Fibroblast of skin of right biceps (primary cell): ENCODE measurements at regions not wholly inside any gene's neighbourhood (a gene's known extent, or its start where the extent isn't known, plus 50 kb on each side); places are given as distances from the start of the nearest gene placed in this dataset.
A peak's percentile ranks its signal among the peaks of the same experiment; 100 is the strongest.

ENCODE experiments used
- DNase-seq: peaks from one replicate; pipeline ENCODE4 v3.0.0-alpha.2; 2013

DNA sequence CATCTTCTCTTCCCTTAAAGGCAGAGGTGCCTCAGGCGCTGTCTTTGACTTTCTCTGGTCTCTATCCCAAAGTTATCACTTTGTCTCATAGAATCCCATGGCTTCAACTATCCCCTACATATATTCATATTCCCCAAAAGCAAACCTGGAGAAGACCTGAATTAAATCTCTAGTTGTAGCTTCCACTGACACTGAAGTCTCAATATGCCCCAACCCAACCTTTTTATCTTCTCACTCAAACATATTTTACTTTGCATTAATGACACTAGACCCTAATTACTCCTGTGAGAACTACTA is 354.5 kb upstream of the DUSP10 start:
- no peak for DNase-seq

DNA sequence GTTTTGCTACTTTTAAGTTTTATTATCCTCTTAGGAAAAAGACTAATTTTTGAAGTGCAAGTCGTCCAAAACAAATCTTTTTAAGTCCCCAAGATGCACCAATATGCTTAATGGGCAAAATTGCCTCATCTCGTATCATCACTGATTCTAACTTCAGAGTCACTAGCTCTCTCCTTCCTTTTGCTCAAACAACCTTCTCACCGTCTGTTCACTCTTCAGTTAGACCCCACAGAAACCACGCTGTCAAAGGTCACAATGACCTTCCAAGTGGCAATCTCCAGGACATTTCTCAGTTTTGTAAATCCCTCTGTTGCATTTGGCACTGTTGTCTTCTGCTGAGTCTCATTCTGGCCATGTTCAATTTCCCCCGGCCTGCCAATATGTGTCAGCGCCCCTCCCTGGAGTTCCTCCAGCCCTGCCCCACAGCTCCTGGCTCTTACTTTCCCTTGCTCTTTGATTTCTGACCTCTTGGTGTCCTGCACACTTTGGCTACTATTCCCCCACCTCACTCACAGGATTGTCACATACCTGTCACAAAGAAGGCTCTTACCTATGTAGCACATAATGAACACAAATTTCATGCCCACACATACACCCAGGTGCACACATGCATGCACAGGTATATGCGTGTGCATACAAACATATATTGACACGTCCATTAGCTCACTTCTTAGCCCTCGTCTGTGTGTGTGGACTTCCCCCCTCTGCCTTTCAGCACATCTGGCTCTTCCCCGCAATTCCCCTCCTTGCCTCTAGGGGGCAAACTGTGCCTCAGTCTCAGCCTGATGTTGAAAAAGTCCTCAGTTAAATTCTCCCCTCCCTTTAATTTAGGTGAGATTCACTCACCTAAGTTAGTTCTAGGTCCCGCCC is 354.0 kb upstream of the DUSP10 start:
- no peak for DNase-seq

DNA sequence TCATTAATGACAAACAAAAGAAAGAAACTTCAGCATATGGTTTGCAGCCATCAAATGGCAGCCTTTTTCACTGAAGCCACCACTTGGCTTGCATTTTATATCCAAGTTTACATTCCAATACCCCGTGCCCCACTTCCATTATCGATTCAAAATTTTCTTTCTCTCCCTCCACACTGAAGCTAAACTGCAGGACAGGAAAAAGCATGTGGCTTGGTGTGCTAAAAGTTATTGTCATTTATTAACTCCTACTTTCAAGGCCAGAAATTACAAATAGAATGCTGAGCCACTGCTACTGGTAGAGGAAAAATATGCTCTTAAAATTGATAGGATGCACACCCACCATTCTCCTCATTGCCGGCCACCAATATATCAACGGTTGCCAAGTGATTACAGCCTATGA is 351.6 kb upstream of the DUSP10 start:
- DNase-seq = no peak

DNA sequence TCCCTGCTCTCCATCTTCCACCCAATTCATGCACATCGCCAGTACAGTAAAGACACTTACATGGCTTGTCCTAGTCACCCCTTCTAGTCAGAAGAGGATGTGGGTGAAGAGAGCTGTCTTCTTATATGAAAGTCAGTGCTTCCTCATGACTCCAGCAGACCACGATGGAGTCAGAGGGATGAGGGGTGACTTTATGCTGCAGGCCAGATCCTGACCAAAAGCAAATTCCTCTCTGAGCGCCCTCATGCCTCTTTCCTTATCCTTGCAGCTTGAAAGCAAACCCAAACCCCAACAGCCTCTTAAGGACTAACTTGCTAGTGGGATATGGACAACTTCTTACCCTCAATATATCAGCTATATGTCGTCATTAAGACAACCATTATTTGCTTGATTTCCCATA is 348.2 kb upstream of the DUSP10 start:
- DNase-seq = peak; percentile 88

DNA sequence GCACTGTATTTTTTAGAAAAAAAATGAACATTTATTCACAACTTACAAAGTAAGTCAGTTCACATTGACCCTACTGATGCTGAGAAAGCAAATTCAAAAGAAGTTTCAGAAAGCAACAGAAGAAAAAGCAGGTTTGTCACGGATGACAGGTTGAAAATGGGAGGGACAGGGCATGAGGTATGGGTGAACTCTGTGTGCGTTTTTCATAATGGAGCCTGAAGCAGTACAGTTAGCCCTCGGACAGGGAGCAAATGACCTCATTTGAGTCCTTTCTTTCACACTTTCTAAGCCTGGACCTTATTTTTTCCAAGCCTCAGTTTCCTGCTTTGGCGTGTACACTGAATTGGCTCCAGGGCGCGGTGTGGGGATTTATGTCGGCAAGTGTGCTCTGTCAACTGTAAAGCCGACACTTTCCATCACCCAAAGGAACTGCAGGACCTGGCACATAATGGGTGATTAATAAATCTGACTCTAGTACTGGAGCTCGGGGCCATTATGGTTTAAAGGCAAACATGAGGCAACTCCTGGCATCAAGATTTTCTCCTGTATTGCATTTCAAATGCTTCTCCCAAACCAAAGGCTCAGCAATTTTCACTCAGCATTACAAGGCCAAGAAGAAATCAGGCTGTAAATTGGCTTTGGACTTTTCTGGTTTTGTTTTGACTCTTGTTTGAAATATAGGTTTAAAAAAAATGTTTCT is 345.5 kb upstream of the DUSP10 start:
- no peak for DNase-seq

DNA sequence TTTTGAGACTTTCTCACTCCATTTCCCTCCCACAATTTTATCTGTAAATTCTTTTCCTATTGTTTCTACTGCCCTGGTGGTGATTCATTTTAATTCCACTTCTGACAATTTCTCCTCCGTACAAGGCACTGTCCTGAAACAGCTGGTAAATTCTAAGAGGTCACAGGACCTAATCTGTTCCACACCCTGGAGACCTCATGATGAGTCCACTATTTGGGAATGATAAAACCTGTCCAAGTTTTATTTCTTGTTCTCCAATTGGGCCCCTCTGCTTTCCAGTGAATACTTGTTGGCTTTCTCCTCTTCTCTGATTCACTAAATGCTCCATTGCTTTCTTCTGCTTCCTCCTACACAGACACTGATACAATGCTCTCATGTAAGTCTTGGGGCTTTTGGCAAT is 343.1 kb upstream of the DUSP10 start:
- DNase-seq = peak; percentile 77

DNA sequence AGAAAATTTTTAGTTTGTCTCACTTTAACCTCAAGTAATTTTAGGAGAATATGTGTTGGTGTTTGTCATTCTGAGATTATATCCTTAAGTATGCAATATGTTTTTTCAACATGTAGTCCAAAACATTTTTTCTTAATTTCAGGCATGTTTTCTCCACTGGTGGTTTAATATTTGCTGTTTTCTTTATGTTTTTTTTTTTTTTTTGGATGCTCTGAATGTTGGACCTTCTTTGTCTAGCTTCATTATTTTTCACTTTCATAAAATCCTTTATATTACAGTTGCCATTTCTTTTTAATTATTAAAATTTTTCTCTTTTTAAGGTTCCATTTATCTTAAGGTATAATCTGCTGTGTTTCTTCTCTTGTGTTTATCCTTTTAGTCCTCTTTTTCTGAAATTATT is 342.2 kb upstream of the DUSP10 start:
- DNase-seq = no peak

DNA sequence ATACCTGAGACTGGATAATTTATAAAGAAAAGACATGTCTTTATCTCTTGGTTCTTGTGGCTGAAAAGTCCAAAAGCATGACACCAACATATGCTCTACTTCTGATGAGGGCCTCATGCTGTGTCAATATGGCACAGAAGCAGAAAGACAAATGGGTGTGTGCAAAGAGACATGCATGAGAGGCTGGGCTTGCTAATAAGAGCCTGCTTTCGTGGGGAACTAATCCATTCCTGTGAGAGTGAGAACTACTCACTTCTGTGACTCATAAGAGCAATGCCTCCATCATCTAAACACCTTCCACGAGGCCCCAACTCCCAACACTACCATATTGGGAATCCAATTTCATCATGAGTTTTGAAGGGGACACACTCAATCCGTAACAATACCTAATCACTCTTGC is 340.0 kb upstream of the DUSP10 start:
- DNase-seq = peak; percentile 46

DNA sequence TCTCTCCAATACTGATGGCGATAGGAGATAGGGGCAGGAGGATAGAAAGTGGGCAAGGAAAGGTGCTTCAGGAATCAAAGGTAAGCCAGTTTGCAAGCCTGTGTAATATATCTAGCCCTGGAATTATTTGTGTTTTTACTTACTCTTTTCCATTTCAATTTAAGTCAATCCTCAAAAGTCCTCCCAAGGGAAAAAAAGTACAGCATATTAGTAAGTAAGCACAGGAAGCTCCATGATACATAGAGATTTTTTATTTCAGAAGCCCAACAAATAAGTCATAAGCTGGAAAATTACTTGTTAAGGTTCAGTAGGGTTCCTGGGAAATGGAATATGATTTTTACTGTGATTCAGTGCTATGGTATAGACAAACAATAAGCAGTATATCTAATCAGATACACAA is 337.7 kb upstream of the DUSP10 start:
- peak; percentile 37 for DNase-seq

DNA sequence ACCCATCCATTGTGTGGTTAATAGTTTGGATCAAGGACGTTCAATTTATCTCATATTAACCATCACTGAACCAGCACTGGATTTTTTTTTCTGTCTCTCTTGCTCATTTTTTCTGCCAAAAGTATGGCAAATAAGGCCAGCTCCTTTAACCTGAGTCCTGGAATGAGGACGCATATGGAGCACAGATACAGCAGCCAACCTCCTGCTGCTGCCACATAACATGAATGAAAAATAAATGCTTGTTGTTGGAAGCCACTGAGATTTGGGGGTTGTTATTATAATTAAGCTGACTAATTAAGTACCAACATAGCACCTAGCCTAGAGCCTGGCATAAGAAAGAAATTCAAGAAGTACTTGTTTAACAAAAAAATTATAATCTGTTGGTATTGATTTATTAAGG is 335.3 kb upstream of the DUSP10 start:
- DNase-seq = no peak

DNA sequence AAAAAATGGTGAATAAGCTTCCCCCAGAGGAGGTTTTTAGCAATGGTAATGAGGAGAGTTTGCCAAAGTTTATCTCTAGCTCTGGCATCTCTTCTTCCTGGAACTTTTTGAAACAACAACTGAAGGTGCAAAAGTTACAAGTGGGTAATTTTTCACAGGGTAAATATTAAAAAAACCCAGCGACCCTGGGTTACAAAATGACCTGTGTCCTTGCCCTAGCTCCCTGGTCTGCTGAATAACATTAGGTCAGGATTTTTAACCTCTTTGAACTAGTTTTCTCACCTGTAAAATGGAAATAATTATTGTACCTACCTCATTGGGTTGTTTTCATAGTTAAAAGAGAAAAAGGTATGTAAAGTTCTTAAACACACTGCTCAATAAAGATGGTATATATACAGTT is 332.4 kb upstream of the DUSP10 start:
- no peak for DNase-seq

DNA sequence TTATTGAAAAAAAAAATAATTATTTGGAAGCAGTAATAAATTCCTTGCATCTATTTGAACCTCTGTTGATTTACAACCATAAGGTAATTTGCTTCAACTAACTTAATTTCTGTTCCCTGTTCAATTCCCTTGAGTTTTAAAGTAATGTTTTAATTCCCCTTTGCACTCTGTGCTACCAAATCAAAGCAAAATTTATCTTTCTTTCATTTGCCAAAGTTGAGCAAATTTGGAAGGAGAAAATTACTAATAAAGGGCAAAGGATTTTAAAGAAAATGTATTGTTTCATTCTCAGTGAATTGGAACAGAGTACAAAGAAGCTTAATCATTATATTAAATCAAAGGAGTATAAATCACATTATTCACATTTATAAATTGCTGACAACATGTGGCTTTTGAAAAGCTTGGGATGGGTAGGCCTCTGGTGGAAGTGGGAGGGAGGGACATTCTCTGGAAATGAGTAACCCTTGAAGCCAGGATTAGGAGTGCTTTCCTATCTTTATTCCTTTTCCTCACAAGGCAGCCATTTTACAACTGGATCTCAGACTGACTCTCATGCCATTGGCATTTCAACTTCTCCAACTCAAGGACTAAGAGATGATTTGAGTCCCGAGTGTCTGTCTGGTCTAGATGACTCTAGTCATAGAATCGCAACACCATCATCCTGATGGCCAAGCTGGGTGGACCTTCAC is 331.6 kb upstream of the DUSP10 start:
- DNase-seq = peak; percentile 98

DNA sequence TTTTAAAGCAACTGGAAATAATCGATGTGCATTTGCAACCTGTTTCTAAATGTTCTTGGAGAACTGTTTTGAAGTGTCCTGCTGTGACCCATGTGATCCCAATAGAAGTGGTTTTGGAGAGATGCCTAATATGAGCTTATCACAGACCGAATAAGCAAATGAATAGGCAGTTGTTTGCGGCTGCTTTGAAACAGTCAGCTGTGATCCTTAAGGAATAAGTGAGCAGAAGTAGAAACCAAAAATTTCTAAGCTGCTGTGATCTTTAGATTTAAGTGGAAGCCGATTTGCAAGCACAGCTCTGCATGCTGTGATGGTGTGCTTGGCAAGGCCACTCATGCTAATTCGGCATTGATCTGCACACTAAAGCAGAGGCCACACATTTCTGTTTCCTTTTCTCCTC is 329.5 kb upstream of the DUSP10 start:
- no peak for DNase-seq

DNA sequence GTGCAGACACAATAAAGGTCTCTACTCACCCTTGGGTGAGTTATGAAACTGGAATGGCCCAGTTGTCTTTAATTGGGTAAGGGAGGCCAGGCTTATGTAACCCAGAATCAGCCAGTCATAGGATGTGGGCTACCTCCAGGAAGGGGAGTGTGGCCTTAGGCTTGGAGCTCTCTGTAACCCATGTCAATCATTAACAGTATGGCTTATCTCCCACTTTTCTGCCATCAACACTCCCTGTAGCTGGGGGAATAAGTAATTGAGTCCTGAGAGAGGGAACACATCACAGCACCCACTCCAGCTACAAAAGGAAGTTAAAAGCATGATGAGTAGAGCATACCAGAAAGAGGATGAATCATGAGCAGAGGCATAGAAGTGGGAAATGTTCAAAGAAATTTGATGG is 327.0 kb upstream of the DUSP10 start:
- peak; percentile 63 for DNase-seq

DNA sequence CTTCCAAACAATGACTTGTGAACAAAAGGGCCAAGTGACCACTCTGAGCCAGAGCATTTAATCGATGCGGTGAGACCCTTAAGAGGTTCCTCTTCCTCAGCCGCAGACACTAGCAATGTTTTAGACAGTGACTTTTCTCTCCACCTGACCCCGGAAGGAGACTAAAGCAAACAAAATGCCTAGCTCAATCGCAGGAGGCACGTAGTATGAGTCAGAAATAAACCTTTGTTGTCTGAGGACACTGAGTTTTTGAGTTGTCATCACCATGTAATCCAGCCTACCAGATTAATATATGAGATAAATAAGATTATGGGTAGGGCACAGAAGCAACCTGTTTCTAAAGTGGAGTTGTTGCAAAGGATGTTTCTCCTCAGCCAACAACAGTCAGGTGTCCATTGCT is 326.2 kb upstream of the DUSP10 start:
- no peak for DNase-seq

DNA sequence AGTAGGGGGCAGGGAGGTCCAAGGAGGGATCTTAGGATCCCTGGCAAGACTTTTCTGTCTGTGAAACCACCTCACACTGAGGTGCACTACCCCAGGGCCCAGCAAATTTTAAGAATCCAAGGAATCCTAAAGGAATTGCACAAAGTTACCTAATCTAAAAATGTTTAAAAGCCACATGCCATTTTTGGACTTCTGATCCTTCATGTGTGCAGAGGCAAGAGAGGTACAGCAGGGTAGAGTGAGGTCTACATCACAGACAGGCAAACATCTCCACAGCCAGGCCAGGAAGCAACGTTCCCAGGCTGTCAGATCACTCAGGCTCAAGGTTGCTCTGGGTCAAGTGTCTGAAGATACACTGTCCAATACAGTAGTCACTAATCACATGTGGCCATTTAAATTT is 324.6 kb upstream of the DUSP10 start:
- DNase-seq = no peak

DNA sequence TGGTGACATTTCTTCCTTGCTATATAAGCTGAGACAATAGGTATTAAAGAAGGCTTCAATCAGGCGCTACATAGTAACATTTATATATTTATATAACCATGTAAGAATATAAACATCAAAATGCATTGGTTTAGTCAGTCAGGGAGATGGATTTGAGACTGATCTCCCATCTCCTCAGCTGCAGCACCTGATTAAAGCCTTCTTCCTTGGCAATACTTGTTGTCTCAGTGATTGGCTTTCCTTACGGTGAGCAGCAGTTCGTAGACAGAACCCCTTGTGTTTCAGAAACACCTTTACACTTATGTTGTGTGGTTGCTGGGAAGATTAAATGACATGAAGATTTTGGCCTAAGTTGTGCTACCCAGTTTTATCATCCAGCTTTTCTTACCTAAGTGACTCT is 323.3 kb upstream of the DUSP10 start:
- DNase-seq = no peak

DNA sequence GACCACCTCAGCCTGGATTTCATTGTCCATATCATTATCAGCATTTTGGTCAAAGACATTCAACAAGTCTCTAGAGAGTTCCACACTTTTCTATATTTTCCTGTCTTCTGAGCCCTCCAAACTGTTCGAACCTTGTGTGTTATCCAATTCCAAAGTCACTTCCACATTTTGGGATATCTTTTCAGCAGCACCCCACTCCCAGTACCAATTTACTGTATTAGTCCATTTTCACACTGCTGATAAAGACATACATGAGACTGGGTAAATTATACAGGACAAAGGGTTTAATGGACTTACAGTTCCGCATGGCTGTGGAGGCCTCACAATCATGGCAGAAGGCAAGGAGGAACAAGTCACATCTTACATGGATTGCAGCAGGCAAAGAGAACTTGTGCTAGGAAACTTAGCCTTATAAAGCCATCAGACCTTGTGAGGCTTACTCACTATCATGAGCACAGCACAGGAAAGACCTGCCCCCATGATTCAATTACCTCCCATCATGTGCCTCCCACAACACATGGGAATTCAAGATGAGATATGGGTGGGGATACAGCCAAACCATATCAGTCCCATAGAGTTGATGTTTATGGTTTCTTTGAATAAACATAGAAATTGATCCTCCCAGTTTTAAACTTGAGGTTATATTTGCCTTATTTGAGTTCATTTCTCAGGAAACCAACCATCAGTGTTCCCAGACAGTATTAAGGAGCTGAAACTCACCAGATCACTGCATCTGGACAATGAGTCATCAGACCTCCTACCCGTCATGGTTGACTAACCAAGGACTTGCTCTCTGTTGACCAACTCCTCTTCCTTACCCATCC is 322.7 kb upstream of the DUSP10 start:
- DNase-seq = peak; percentile 62

DNA sequence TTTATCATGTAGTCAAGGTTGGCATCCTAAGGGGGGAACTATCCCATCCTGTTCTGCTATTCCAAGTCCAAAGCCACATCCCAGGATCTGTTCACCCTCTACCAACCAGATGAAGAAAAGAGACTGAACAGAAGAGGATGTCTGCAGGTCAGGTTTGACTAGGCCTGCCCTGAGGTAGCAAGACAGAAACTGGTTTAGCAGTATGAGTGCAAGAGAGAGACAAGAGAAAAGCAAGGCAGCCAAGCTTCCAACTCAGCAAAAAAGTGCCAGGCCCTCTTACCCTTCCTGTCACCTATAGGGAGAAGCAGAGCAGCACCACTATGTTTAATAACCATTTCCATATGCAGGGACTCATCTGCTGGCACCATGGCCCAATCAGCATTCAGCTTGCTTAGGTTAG is 320.8 kb upstream of the DUSP10 start:
- no peak for DNase-seq

DNA sequence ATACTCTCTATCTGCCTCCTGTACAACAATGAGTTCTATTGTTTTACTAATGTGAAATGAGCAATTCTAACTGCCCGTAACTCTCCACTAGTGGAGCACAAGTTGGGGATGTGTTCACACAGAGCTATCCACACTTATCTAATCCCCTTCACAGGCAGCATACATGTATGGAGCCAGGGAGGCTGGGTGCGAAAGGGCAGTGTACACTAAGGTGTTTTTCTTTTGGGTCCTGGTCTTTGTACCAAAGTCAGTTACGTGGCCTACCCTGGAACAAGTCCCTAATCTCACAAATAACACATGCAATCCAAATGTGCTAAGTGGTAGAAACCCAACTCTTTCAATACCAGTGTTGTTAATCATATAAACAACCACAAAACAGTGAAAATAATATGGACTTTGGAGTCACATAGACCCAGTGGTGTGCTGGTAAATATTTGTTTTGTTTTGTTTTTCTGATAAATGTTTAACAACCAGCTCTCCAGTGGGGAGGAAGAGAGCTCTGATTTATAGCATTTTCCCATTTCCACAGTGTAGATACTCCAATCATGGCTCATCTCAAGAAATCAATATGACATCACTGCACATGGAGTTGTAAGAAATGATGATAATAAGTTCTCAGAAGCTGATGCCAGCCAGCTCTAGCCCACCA is 319.9 kb upstream of the DUSP10 start:
- DNase-seq = no peak

DNA sequence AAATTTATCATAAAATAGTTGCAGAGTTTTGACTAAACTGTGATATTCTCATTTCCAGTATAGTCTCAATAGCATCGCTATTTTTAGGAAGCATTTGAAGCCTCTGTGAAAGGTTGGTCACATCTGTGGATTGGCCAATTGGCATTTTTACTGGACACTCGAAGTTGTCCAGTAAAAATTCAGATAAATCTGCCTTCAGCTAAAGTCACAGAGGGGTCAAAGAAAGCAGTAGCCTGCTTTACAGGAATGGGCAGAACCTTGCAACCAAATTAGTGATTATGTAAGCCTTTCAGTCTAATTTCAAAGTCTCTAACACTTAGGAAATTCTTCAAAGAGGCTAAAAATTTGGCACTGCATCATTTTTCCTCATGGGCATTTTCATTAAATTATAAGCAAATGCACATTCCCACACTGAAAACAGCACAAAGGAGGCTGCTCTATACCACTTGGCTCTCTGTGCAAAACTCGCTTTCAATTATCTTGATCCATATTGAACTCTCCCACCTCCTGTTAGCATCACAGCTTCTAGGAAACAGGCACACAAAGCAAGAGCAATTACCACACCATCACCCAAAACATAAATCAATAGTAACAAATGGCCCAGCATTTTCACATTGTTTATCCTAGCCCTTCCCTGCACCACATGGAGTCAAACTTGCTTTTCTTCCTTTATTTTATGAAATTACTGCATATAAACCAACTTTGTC is 318.5 kb upstream of the DUSP10 start:
- no peak for DNase-seq

DNA sequence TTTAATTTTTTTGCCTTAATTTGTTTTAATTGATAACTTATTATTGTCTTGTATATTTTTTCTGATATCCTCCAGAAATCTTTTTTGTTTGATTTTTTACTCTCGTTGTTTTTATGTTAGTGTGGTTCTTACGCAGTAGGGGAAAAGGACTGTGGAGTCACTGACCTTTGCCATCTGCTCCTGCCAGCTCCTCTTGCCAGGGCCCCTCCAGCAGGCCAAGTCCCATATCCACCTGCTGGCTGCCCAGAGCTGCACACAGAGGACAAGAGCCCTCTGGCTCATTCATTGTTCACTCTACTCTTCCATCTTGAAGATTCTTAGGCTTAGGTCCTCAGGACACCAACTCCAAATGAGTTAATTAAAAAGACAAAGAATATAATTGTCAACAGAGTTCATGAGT is 316.4 kb upstream of the DUSP10 start:
- DNase-seq = no peak
